Naive thymus-derived CD8-positive, alpha-beta T cell (primary cell): ENCODE measurements at regions not wholly inside any gene's neighbourhood (a gene's known extent, or its start where the extent isn't known, plus 50 kb on each side); places are given as distances from the start of the nearest gene placed in this dataset.
"Not testable (repeated sequence)": the region's sequence is repeated elsewhere in the genome, so short reads cannot be mapped to it uniquely, and the experiment has no call there.

Experiments used
- ATAC-seq, 2 donors: fragments of 150-1000 bp; cut with Tn5 transposase in 1 of 2; sonication (Bioruptor Pico), chemical (Tn5 transposase) in 1 of 2; 1 replicate in 1 of 2; 2 replicates in 1 of 2; pipeline ENCODE4 v1.10.0; 2021; ENCODE audit warnings: mild to moderate bottlenecking in 2 of 2, moderate library complexity in 2 of 2
- POLR2A ChIA-PET: fragments of 350-600 bp; sonication (Branson Sonifier 250); formaldehyde crosslinking; loops from one replicate; lab custom pipeline; 2021; ENCODE audit warnings: antibody characterized with exemption; lab: Charles Lee
- DNase-seq, 10 donors: peaks; one replicate each; pipeline versions ENCODE4 v3.0.0 to v3.0.0-alpha.2; 2020 to 2022
- H3K27ac Mint-ChIP-seq, 10 donors: one replicate each; pipeline ENCODE4 v1.8.0; 2020 to 2022; ENCODE audit warnings: mild to moderate bottlenecking in 10 of 10, mixed read lengths in 10 of 10, moderate library complexity in 4 of 10, inconsistent platforms in 1 of 10
- H3K27me3 Mint-ChIP-seq, 5 donors: one replicate each; pipeline ENCODE4 v1.8.0; 2021 to 2022; ENCODE audit warnings: mixed read lengths in 5 of 5
- H3K36me3 Mint-ChIP-seq, 3 donors: one replicate each; pipeline ENCODE4 v1.8.0; 2020 to 2022; ENCODE audit warnings: mixed read lengths in 3 of 3, mild to moderate bottlenecking in 2 of 3, inconsistent platforms in 1 of 3
- H3K4me1 Mint-ChIP-seq, 4 donors: one replicate each; pipeline ENCODE4 v1.8.0; 2021 to 2022; ENCODE audit warnings: mixed read lengths in 4 of 4
- H3K4me3 Mint-ChIP-seq, 10 donors: one replicate each; pipeline ENCODE4 v1.8.0; 2020 to 2022; ENCODE audit warnings: mild to moderate bottlenecking in 10 of 10, mixed read lengths in 10 of 10, moderate library complexity in 6 of 10, inconsistent platforms in 1 of 10
- H3K9me3 Mint-ChIP-seq, 9 donors: one replicate each; pipeline ENCODE4 v1.8.0; 2020 to 2022; ENCODE audit warnings: mixed read lengths in 9 of 9, mild to moderate bottlenecking in 3 of 9, inconsistent platforms in 1 of 9, moderate library complexity in 1 of 9

DNA sequence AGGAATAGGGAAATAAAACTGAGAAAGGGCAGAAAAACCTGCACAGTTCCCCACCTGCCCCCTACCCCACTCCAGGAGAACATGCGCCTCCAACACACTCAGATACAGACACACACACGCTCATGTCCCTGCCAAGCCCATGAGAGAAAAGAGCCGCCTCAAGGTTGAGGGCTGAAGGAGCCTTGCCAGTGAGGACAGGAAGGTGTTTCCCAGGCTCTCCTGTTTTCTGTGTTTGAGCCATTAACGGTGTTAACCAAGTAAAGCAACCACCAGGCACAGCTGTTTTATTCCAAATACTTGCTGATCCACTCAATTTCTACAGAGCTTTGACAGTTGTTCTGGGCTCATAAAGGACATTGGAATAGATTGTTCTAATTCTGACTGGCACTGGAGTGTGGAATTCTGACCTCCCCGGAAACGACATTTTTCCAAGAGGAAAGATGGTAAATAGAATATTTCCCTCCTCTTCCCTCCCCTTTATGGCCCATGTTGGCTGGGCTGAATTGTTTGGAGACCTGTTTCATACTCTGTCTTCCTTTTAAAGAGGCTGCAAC, 238.0 kb downstream of the DMAC1 start:
- H3K36me3 Mint-ChIP-seq = no peaks in the 10 kb centered on the region
- peaks cover 0 to 6% (median 4%) of the 10 kb centered on the region in 5 donors for H3K27me3 Mint-ChIP-seq
- ATAC-seq = no peak
- no peak overlapping the region for H3K27ac Mint-ChIP-seq
- DNase-seq = no peak
- POLR2A ChIA-PET = no interaction called here
- H3K9me3 Mint-ChIP-seq = peaks cover 0 to under 1% (median 0%) of the 10 kb centered on the region in 9 donors
- H3K4me1 Mint-ChIP-seq = no peaks in the 10 kb centered on the region
- H3K4me3 Mint-ChIP-seq = no peak overlapping the region

DNA sequence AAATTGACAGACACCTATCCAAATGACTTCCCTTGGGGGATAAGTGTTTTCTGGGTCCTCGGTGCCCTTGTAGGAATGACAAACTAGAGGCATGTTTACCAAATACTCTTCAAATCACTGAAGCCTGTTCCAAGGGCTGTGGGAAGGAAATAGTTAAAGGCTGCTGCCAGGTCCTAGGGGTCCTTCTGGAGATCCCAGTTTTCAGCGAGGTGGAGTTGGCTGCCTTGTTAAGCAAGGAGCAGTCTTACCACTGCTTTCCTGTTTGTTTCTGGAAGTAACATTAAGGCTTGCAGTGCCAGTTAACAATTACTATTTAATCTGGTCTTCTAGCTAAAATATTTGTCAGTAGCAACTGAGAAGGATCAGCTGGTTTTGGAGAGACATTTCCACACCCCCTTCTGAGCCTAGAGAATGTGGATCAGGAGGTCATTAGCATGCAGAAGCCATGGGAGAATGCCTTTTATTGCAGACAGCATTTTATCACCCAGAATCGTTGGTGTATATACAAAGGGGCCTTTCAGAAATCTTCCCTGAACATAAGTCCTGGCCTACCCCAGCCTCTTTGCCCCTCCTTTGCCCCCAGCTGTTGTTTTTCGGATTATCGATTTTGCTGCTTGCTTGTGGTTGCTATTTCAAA, 238.8 kb downstream of the DMAC1 start:
- Mint-ChIP-seq H3K36me3 (no peaks in the 10 kb centered on the region), H3K4me1 (no peaks in the 10 kb centered on the region), H3K27ac (no peak overlapping the region), H3K9me3 (peaks cover 0 to 2% (median 0%) of the 10 kb centered on the region in 9 donors), H3K27me3 (peaks cover 0 to 6% (median 4%) of the 10 kb centered on the region in 5 donors), H3K4me3 (no peak overlapping the region)
- POLR2A ChIA-PET = no interaction called here
- DNase-seq = no peak
- no peak for ATAC-seq

DNA sequence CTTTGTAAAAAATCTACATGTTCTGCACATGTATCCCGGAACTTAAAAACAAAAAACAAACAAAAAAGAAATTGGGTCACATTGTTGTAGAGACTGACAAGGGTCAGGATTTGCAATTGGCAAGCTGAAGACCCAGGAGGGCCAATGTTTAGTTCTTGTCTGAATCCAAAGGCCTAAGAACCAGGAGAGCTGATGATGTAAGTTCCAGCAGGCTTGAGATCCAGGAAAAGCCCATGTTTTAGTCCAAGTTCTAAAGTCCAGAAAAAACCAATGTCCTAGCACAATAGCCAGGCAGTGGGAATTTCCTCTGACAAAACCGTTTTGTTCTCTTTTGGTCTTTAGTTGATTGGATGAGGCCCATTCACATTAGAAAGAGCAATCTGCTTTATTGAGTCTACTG, 244.9 kb downstream of the DMAC1 start:
- H3K4me1 Mint-ChIP-seq = no peaks in the 10 kb centered on the region
- peaks cover 1 to 17% (median 8%) of the 10 kb centered on the region in 5 donors for H3K27me3 Mint-ChIP-seq
- H3K36me3 Mint-ChIP-seq = no peaks in the 10 kb centered on the region
- H3K4me3 Mint-ChIP-seq = no peak overlapping the region
- POLR2A ChIA-PET = no interaction called here
- no peak overlapping the region for H3K27ac Mint-ChIP-seq
- peaks cover 0 to 5% (median 0%) of the 10 kb centered on the region in 9 donors for H3K9me3 Mint-ChIP-seq
- no peak for ATAC-seq
- no peak for DNase-seq

DNA sequence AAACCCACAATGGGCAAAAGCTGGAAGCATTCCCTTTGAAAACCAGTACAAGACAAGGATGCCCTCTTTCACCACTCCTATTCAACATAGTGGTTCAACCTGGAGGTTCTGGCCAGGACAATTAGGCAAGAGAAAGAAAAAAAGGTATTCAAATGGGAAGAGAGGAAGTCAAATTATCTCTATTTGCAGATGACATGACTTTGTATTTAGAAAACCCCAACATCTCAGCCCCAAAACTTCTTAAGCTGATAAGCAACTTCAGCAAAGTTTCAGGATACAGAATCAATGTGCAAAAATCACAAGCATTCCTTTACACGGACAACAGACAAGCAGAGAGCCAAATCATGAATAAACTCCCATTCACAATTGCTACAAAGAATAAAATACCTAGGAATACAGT, 246.9 kb downstream of the DMAC1 start:
- peaks cover 3 to 23% (median 7%) of the 10 kb centered on the region in 5 donors for H3K27me3 Mint-ChIP-seq
- H3K27ac Mint-ChIP-seq, H3K4me1 Mint-ChIP-seq, DNase-seq, H3K4me3 Mint-ChIP-seq, H3K36me3 Mint-ChIP-seq, H3K9me3 Mint-ChIP-seq, POLR2A ChIA-PET, ATAC-seq: not testable (repeated sequence)

DNA sequence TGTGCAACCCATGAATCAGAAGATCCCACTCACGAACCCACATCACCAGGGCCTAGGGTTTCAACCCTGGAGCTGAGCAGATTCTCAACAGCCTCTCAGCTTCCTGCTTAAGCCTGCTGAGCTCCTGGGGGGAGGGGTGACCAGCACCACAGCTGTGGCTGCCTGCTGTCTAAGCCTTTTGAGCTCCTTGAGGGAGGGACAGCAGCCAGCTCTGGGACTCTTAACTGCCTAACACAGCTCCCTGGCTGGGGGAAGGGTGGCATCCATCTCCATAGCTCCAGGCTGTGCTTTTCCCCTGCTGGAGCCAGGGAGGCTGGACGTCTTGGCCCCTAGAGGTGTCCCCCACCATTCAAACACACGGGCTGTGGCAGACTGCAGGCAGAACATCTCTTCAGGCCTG, 250.3 kb downstream of the DMAC1 start:
- ATAC-seq (no peak), DNase-seq (no peak)
- Mint-ChIP-seq H3K4me1 (no peaks in the 10 kb centered on the region), H3K27ac (no peak overlapping the region), H3K27me3 (peaks cover 4 to 34% (median 7%) of the 10 kb centered on the region in 5 donors), H3K36me3 (no peaks in the 10 kb centered on the region), H3K9me3 (peaks cover 0 to 5% (median 0%) of the 10 kb centered on the region in 9 donors), H3K4me3 (no peak overlapping the region)
- POLR2A ChIA-PET = no interaction called here

DNA sequence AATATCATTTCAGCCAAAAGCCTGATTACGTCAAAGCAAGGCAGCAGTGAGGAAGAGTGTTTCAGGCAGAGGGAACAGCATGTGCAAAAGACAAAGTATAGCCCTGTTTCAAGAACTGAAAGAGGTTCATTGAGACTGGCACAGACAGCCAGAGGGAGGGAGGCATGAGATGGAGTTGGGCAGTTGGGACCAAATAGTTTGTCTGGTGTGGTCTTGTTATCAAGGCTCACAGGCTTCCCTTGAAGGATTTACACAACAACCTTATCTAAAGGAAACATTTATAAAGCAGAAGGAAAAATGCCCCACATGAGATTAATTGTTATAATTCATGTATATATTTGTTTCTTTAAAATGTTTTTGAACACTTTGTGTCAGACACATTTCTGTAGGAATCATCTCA, 253.3 kb downstream of the DMAC1 start:
- no peaks in the 10 kb centered on the region for H3K36me3 Mint-ChIP-seq
- DNase-seq (no peak), ATAC-seq (no peak)
- H3K4me3 Mint-ChIP-seq = no peak overlapping the region
- H3K4me1 Mint-ChIP-seq = no peaks in the 10 kb centered on the region
- peaks cover 0 to 3% (median 0%) of the 10 kb centered on the region in 9 donors for H3K9me3 Mint-ChIP-seq
- H3K27me3 Mint-ChIP-seq = peaks cover 4 to 34% (median 6%) of the 10 kb centered on the region in 5 donors
- H3K27ac Mint-ChIP-seq = no peak overlapping the region
- POLR2A ChIA-PET = no interaction called here

DNA sequence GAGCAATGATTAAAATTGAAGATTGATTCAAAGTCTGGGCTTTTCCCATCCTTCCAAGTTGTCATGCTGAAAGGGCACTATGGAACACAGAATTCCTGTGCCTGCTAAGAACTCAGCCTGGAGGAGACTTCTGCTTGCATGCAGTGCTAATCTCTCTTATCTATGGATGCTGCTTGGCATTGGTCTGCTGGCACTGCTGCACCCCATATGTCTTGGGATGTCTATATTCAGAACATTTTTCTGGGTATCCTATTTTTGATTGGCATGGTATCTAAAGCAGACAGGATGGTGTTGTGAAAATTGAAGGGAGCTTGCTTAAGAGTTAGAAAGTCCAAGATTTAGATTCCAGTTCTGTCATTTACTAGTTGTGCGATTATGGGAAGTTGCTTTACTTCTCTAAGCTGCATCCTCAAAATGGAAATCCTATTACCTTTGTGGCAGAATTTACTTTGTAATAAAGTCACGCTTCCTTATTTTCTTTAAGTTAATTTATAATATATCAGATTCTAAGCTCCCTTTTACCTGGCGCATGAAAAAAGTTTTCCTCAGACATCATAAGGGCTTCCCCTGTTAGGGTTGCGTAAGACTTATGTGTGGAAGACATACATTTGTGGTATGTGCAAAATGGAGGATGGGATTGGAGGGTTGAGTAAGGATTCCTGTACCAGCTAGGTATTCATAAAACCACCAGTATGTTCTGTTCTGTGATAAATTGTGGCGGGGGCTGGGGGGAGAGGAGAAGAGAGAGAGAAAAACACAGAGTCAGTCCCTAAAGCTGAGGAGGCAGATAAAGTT, 254.0 kb downstream of the DMAC1 start:
- Mint-ChIP-seq H3K36me3 (no peaks in the 10 kb centered on the region), H3K27ac (no peak overlapping the region), H3K4me3 (no peak overlapping the region), H3K27me3 (peaks cover 4 to 31% (median 6%) of the 10 kb centered on the region in 5 donors), H3K4me1 (no peaks in the 10 kb centered on the region), H3K9me3 (no peaks in the 10 kb centered on the region)
- DNase-seq (no peak), ATAC-seq (no peak)
- POLR2A ChIA-PET = no interaction called here

DNA sequence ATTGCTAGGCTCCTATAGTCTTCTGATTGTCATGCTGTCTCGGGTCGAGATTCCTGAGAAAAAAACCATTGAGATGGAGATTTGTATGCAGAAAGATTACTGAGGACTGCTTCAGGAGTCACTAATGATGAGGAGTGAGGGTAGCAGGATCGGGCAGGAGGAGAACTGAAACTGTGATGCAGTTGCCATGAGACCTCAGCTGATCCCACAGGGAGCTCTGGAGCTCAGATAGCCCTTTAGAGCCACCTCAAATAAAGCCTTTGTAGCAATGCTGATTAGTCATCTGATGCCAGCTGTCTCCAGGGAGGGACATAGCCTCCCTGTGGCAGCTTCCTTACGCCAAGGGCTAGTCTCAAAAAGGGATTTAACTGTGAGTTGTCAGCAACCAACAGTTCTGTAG, 256.9 kb downstream of the DMAC1 start:
- peaks cover 0 to 12% (median 4%) of the 10 kb centered on the region in 5 donors for H3K27me3 Mint-ChIP-seq
- DNase-seq = no peak
- no peaks in the 10 kb centered on the region for H3K9me3 Mint-ChIP-seq
- H3K4me1 Mint-ChIP-seq = no peaks in the 10 kb centered on the region
- no peaks in the 10 kb centered on the region for H3K36me3 Mint-ChIP-seq
- H3K4me3 Mint-ChIP-seq = no peak overlapping the region
- POLR2A ChIA-PET = no interaction called here
- H3K27ac Mint-ChIP-seq = no peak overlapping the region
- ATAC-seq = no peak

DNA sequence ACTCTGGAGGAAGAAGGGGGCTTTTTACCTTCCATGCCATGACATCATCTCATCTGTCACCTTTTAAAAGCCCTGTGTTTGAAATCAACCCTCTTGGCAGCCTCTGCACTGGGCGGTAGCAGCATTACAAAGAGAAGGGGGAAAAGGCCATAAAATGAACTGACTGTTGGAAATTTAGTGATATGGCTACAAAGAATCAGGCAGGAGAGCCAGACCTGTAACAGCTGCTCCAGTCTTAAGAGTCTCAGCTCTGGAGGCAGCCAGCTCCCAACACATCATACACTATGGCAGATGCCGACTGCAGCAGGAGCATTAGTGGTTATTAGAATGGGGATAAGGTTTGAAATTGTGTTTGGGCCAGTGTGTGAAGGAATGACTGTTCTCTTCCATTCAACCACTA, 257.5 kb downstream of the DMAC1 start:
- H3K27me3 Mint-ChIP-seq = peaks cover 0 to 12% (median 4%) of the 10 kb centered on the region in 5 donors
- H3K4me1 Mint-ChIP-seq = no peaks in the 10 kb centered on the region
- no peaks in the 10 kb centered on the region for H3K36me3 Mint-ChIP-seq
- H3K4me3 Mint-ChIP-seq = no peak overlapping the region
- no peak for ATAC-seq
- H3K27ac Mint-ChIP-seq = peak overlapping the region in 1 of 10 donors; percentile 18
- H3K9me3 Mint-ChIP-seq = no peaks in the 10 kb centered on the region
- DNase-seq = no peak
- POLR2A ChIA-PET = no interaction called here

DNA sequence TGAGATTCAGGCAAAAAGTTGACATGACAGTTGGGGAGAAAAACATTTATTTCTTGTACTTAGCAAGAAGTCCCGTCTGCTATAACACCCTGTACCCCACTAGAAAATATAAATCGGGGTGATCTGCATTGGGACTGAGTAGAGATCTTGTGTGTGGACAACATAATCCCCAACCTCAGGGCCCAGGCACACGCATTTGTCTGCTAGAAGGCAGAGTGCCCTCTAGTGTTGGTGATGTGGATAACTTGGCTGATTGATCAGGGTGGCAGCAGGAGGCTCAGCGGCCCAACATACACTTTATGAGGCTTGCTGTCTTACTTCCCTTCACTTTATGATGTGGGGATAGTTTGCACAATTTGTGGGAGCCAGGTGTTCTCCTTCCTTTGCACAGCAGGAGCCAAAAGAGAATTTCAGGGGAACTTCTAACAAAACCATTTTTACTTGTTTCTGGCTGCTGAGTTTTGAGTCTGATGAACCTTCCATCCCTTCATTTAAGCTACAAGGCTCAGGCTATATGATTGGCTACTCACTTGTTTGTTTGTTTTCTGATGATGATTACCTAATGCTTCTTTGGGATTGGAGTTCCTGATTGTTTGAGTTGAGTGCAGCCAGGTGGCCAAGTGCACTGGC, 263.2 kb downstream of the DMAC1 start:
- no peaks in the 10 kb centered on the region for H3K36me3 Mint-ChIP-seq
- peak overlapping the region in 1 of 10 donors; percentile 7 for H3K27ac Mint-ChIP-seq
- POLR2A ChIA-PET = no interaction called here
- peaks cover 3 to 25% (median 6%) of the 10 kb centered on the region in 5 donors for H3K27me3 Mint-ChIP-seq
- DNase-seq (peak in 1 of 10 donors; percentile 15), ATAC-seq (peak in 1 of 2 donors; percentile 36)
- H3K4me1 Mint-ChIP-seq = no peaks in the 10 kb centered on the region
- H3K4me3 Mint-ChIP-seq = no peak overlapping the region
- H3K9me3 Mint-ChIP-seq = no peaks in the 10 kb centered on the region

DNA sequence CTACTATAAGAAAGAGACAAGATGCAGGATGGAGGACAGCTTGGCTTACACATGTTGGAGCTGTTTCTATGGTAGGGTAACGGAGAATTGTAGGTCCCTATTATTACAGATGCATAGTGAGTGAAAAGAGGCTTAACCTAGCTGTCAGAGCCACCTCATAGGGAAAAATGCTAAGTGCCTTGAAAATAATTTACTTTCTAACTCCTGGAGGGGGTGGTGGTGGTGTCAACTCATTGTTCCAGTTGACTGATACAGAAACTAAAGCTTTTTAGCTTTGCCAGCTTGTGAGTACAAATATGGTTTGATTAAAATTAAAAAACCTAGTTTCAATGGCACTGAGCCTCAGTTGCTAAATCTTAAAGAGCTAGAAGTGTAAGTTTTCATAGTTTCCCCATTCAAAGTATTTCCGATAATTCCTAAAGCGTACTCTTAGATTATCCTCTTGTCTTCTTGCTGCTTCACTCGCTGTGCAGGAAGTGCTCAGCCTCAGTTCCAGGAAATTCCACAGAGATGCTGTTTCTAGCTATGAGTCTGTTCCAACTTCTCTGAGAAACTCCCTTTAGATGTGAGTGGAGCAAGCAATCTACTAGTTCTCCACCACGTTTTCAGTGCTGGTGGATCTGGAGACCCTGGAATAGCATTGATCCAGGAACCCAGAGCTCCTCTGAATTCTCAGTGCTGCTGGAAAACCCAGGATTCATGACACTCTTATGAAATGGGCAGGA, 265.2 kb downstream of the DMAC1 start:
- H3K9me3 Mint-ChIP-seq = no peaks in the 10 kb centered on the region
- no peak for ATAC-seq
- no peak overlapping the region for H3K27ac Mint-ChIP-seq
- peaks cover 3 to 46% (median 15%) of the 10 kb centered on the region in 5 donors for H3K27me3 Mint-ChIP-seq
- no peaks in the 10 kb centered on the region for H3K4me1 Mint-ChIP-seq
- no peak overlapping the region for H3K4me3 Mint-ChIP-seq
- no peak for DNase-seq
- peaks cover 0 to 7% (median 0%) of the 10 kb centered on the region in 3 donors for H3K36me3 Mint-ChIP-seq
- POLR2A ChIA-PET = no interaction called here

DNA sequence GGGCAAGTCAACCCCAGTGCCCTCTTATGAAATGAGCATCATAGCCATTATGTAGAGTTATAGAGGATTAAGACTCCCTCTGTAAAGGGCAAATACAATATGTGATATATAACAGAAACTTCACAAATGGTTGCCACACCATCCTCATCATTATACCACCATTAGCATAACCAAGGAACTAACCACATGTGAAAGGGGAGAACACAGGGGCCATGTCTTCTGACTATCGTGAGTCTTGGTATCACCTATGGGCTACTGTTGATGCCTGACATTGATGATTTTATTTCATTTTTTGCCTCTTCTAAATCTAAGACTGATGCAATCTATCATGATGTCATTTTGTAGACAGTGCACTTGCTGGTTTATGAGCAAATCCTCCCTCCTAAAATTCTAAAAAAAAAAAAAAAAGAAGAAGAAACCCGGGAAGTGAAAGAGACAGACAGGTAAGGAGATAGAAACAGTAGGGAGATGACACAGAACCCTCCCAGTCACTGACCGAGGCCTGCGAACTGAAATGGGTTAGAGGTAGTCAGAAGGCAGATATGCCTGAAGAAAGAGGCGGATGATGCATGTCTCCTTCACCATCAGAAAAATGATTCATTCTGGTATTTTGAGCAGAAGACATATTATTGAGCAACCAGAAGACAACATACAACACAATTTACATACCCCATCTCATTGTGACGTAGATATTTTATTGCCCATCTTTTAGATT, 266.0 kb downstream of the DMAC1 start:
- Mint-ChIP-seq H3K4me3 (no peak overlapping the region), H3K9me3 (no peaks in the 10 kb centered on the region), H3K36me3 (peaks cover 0 to 7% (median 0%) of the 10 kb centered on the region in 3 donors), H3K27me3 (peaks cover 3 to 47% (median 18%) of the 10 kb centered on the region in 5 donors), H3K4me1 (no peaks in the 10 kb centered on the region), H3K27ac (no peak overlapping the region)
- no peak for ATAC-seq
- POLR2A ChIA-PET = no interaction called here
- no peak for DNase-seq
